ENCODE measurements at regions not wholly inside any gene's neighbourhood (a gene's known extent, or its start where the extent isn't known, plus 50 kb on each side); places are given as distances from the start of the nearest gene placed in this dataset.

DNA sequence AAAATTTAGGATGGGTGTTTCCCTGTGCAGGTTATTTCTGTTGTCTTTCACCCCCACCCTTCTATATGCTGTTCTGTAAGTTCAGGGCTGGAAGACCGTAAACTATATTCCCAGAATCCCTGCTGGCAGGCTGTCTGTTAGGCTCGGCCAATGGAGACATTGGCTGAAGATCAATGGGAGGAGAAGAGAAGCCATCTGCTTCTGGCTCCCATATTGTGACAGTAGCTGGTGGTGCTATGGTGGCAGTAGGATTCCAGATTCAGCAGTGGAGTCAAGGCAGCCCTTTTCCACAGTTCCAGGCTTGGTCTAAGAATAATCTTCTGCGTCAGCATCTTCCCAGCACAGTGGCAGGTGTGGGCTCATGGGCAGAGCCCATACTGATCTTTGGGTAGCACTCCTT is 226.6 kb downstream of the ABHD5 start:
- H4K20me1 ChIP-seq (replicated peaks; ENCODE audit: insufficient read depth) = no peaks in the 10 kb centered on the region
- peaks cover 35% of the 10 kb centered on the region for H3K4me1 Mint-ChIP-seq
- peaks cover 5% of the 10 kb centered on the region; the same call in 1 of the 2 replicates for H3K9me2 ChIP-seq (ENCODE audit: insufficient read depth)
- H3K4me3 Mint-ChIP-seq = no peak overlapping the region
- H3K27me3 ChIP-seq (ENCODE audit: insufficient read depth) = no peaks in the 10 kb centered on the region
- no peak for TF ChIP-seq NANOG (IDR thresholded peaks at IDR 0.05; ENCODE audit: borderline replicate concordance)
- no peak for TF ChIP-seq ZNF331 (CRISPR knock-in tag; IDR thresholded peaks at IDR 0.05; ENCODE audit: low read depth)
- TF ChIP-seq EZH2phosphoT487 (IDR thresholded peaks at IDR 0.05; ENCODE audit: unreplicated experiment) = no peak
- TF ChIP-seq EZH2 (IDR thresholded peaks at IDR 0.05; ENCODE audit: low read depth, unreplicated experiment) = no peak
- no peaks in the 10 kb centered on the region for H3K36me3 Mint-ChIP-seq (ENCODE audit: low read depth)
- H3K4me2 ChIP-seq = no peak overlapping the region
- H3K27ac ChIP-seq (ENCODE audit: low read depth) = no peak overlapping the region
- H2AFZ ChIP-seq = no peak overlapping the region
- no peaks in the 10 kb centered on the region for H3F3A ChIP-seq (replicated peaks; ENCODE audit: low read depth)
- no peak overlapping the region for H3K4me3 ChIP-seq
- no peaks in the 10 kb centered on the region for H3K79me2 ChIP-seq (replicated peaks; ENCODE audit: insufficient read depth)
- ATAC-seq (no peak), DNase-seq (ENCODE audit: low spot score) (no peak)
- no peaks in the 10 kb centered on the region for H3K9me3 Mint-ChIP-seq
- H3K27me3 Mint-ChIP-seq (ENCODE audit: insufficient read depth, low read depth, poor library complexity) = peaks cover 6% of the 10 kb centered on the region
- H3K27ac Mint-ChIP-seq = no peak overlapping the region
- no peaks in the 10 kb centered on the region for H3K36me3 ChIP-seq (ENCODE audit: insufficient read depth)
- peaks cover 33% of the 10 kb centered on the region for H3K4me1 ChIP-seq (ENCODE audit: insufficient read depth)

DNA sequence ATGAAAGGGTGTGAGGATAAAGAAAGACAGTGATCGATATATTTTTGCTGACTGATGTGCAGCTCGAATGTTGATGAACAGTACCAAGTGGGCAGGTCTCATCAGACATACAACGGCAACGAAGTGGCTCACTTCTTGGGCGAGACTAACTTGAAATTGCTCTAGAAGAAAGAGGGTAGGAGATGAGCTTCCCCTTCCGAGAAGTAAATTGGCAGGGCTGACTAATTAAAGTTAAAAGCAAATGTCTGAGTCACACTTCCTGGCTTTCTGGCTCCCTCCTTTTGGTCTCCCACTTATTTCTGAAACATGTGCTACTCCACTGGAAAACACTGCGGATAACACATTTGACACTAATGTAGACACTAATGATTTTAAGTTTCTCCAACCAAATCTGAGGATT is 228.3 kb downstream of the ABHD5 start:
- Histone ChIP-seq H3K4me3 (no peak overlapping the region), H3K27me3 (ENCODE audit: insufficient read depth) (no peaks in the 10 kb centered on the region), H3K4me2 (no peak overlapping the region), H4K20me1 (replicated peaks; ENCODE audit: insufficient read depth) (no peaks in the 10 kb centered on the region), H3K9me2 (ENCODE audit: insufficient read depth) (peaks cover 5% of the 10 kb centered on the region; the same call in 1 of the 2 replicates), H2AFZ (no peak overlapping the region), H3K36me3 (ENCODE audit: insufficient read depth) (no peaks in the 10 kb centered on the region), H3K4me1 (ENCODE audit: insufficient read depth) (peaks cover 44% of the 10 kb centered on the region), H3K27ac (ENCODE audit: low read depth) (no peak overlapping the region), H3K79me2 (replicated peaks; ENCODE audit: insufficient read depth) (no peaks in the 10 kb centered on the region), H3F3A (replicated peaks; ENCODE audit: low read depth) (no peaks in the 10 kb centered on the region)
- Mint-ChIP-seq H3K4me3 (no peak overlapping the region), H3K4me1 (peaks cover 50% of the 10 kb centered on the region), H3K36me3 (ENCODE audit: low read depth) (no peaks in the 10 kb centered on the region), H3K27ac (peak overlapping the region; percentile 16; the same call in 1 of the 2 replicates), H3K27me3 (ENCODE audit: insufficient read depth, low read depth, poor library complexity) (peaks cover 21% of the 10 kb centered on the region), H3K9me3 (no peaks in the 10 kb centered on the region)
- DNase-seq (ENCODE audit: low spot score) (no peak), ATAC-seq (no peak)
- TF ChIP-seq, protein P1, sequence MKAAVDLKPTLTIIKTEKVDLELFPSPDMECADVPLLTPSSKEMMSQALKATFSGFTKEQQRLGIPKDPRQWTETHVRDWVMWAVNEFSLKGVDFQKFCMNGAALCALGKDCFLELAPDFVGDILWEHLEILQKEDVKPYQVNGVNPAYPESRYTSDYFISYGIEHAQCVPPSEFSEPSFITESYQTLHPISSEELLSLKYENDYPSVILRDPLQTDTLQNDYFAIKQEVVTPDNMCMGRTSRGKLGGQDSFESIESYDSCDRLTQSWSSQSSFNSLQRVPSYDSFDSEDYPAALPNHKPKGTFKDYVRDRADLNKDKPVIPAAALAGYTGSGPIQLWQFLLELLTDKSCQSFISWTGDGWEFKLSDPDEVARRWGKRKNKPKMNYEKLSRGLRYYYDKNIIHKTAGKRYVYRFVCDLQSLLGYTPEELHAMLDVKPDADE (IDR thresholded peaks at IDR 0.05) = no peak
- TF ChIP-seq ZNF331 (CRISPR knock-in tag; IDR thresholded peaks at IDR 0.05; ENCODE audit: low read depth) = no peak
- TF ChIP-seq POLR2AphosphoS5 (IDR thresholded peaks at IDR 0.05; ENCODE audit: low read depth) = no peak
- TF ChIP-seq, protein P2, sequence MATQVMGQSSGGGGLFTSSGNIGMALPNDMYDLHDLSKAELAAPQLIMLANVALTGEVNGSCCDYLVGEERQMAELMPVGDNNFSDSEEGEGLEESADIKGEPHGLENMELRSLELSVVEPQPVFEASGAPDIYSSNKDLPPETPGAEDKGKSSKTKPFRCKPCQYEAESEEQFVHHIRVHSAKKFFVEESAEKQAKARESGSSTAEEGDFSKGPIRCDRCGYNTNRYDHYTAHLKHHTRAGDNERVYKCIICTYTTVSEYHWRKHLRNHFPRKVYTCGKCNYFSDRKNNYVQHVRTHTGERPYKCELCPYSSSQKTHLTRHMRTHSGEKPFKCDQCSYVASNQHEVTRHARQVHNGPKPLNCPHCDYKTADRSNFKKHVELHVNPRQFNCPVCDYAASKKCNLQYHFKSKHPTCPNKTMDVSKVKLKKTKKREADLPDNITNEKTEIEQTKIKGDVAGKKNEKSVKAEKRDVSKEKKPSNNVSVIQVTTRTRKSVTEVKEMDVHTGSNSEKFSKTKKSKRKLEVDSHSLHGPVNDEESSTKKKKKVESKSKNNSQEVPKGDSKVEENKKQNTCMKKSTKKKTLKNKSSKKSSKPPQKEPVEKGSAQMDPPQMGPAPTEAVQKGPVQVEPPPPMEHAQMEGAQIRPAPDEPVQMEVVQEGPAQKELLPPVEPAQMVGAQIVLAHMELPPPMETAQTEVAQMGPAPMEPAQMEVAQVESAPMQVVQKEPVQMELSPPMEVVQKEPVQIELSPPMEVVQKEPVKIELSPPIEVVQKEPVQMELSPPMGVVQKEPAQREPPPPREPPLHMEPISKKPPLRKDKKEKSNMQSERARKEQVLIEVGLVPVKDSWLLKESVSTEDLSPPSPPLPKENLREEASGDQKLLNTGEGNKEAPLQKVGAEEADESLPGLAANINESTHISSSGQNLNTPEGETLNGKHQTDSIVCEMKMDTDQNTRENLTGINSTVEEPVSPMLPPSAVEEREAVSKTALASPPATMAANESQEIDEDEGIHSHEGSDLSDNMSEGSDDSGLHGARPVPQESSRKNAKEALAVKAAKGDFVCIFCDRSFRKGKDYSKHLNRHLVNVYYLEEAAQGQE (IDR thresholded peaks at IDR 0.05; ENCODE audit: unreplicated experiment) = no peak
- TF ChIP-seq CREB1 (CRISPR knock-in tag; IDR thresholded peaks at IDR 0.05; ENCODE audit: low read depth) = no peak
